Jurkat, Clone E6-1 (cell line): ENCODE measurements at regions not wholly inside any gene's neighbourhood (a gene's known extent, or its start where the extent isn't known, plus 50 kb on each side); places are given as distances from the start of the nearest gene placed in this dataset.
"Not testable (repeated sequence)": the region's sequence is repeated elsewhere in the genome, so short reads cannot be mapped to it uniquely, and the experiment has no call there.

ENCODE experiments used
- DNase-seq: peaks from one replicate; pipeline ENCODE4 v3.0.0-alpha.2; 2011; ENCODE audit warnings: low read depth, low spot score
- H3K4me3 ChIP-seq: 2 replicates; pipeline ENCODE4 v1.5.1; 2011; ENCODE audit warnings: mild to moderate bottlenecking, low read length, control low read depth, moderate library complexity

DNA sequence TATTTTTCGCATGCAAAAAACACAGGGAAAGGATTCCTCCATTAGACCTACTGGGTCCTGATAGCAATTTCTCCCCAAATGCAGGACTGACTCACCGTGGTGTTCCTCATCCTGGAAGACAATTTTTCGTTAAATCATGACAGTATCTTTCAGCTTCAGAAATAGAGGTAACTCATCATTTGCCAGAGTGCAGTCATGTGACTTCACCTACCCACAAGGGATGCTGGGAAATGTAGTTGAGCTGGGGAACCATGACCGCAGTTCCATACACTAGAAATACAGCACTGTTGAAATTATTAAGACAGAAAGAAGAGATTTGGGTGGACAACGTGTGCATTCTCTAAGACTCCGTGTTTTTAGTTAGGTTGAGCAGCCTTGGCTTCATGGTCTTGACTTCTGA lies 269.5 kb upstream of the USP9Y start:
- H3K4me3 ChIP-seq, result no peak overlapping the region
- DNase-seq, result peak; percentile 1

GRCh38 chrY:12438823-12439222 lies 262.2 kb upstream of the USP9Y start:
- not testable (repeated sequence) for DNase-seq, H3K4me3 ChIP-seq

- H3K4me3 ChIP-seq, result no peak overlapping the region
- no peak for DNase-seq
These were observed 256.8 kb upstream of the USP9Y start for GRCh38 chrY:12444200-12444599.

- DNase-seq, H3K4me3 ChIP-seq: not testable (repeated sequence)
These were observed 254.4 kb upstream of the USP9Y start for GRCh38 chrY:12446486-12447265.

GRCh38 chrY:12448561-12448960 lies 252.5 kb upstream of the USP9Y start:
- DNase-seq, H3K4me3 ChIP-seq: not testable (repeated sequence)

- H3K4me3 ChIP-seq, DNase-seq: not testable (repeated sequence)
These were observed 247.7 kb upstream of the USP9Y start for GRCh38 chrY:12453318-12453717.

- no peak overlapping the region for H3K4me3 ChIP-seq
- DNase-seq, result no peak
These were observed 241.1 kb upstream of the USP9Y start for GRCh38 chrY:12459965-12460364.

GRCh38 chrY:12464155-12464554 lies 236.9 kb upstream of the USP9Y start:
- no peak for DNase-seq
- no peak overlapping the region for H3K4me3 ChIP-seq

DNA sequence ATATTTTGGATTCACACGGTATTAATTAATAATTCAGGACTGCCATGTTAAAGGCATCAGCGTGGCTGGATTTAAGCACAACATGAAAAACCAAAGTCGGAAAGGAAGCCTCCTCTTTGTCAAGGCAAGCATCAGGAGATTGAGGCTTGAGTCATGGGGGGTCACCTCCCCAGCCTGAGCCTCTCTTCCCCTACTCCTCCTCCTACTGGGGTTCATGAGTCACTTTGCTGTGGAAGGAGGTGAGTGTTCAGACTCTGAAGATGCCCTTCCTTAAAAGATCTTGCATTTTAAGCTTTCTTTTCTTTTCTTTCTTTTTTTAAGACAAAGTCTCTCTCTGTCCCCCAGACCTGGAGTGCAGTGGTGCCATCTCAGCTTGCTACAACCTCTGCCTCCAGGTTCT lies 235.3 kb upstream of the USP9Y start:
- no peak for DNase-seq
- no peak overlapping the region for H3K4me3 ChIP-seq

GRCh38 chrY:12469081-12469480 lies 231.9 kb upstream of the USP9Y start:
- no peak overlapping the region for H3K4me3 ChIP-seq
- DNase-seq, result no peak

GRCh38 chrY:12474472-12474871 lies 226.6 kb upstream of the USP9Y start:
- DNase-seq, result no peak
- H3K4me3 ChIP-seq, result no peak overlapping the region

DNA sequence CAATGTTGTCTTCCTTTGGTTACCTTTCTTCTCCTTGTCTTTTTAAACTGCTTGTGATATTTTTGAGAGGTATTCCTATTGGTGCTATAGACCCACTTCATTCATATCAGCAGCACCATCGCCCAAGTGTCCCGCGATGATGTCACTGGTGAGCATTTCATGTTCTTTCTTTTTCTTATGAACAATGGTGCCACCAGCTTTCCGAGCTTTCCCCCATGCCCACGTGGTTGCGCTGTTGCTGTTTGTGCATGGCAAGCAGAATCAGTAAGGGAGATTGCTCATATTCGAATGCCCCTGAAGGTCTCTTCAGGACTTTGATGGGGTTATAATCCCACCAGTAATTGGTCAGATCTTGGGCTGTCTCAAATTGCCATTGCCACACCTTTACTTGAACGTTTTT lies 221.6 kb upstream of the USP9Y start:
- H3K4me3 ChIP-seq, result no peak overlapping the region
- DNase-seq, result no peak

- H3K4me3 ChIP-seq, result no peak overlapping the region
- DNase-seq, result no peak
These were observed 217.6 kb upstream of the USP9Y start for GRCh38 chrY:12483394-12483793.

GRCh38 chrY:12490558-12491209 lies 210.3 kb upstream of the USP9Y start:
- DNase-seq, result no peak
- no peak overlapping the region for H3K4me3 ChIP-seq

DNA sequence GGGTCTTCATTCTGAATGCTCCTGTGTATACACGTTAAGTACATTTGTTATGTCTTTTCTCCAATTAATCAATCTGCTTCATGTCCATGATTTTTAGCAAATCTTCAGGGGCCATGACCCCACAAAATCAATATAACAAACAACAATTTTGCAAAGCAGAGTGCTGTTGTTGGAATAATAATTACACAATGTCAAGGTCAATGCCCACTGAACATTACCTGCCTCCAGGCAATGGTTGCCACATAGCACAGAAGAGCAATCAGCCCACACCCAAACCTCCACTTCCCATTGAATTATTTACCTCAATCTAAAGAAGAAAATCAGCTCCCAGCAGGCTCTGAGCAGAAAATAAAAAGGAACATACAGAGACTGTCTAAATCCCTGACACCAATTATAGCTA lies 208.8 kb upstream of the USP9Y start:
- no peak overlapping the region for H3K4me3 ChIP-seq
- DNase-seq, result no peak

- no peak for DNase-seq
- no peak overlapping the region for H3K4me3 ChIP-seq
These were observed 205.0 kb upstream of the USP9Y start for GRCh38 chrY:12496007-12496406.

DNA sequence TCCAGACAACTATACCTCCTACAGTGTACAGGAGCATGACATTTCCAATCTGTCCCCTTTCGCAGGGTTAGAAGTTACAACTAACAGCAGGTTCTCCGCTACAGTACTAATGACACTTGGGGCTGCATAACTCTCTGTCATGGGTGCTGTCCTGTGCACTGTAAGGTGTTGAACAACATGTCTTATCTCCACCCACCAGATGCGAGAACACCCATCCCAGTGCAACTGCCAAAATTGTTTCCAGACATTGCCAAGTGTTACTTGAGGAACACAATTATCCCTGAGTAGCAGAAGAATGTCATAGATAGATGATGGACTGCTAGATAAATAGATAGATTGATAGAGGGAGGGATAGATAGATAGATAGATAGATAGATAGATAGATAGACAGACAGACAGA lies 200.9 kb upstream of the USP9Y start:
- no peak overlapping the region for H3K4me3 ChIP-seq
- no peak for DNase-seq

DNA sequence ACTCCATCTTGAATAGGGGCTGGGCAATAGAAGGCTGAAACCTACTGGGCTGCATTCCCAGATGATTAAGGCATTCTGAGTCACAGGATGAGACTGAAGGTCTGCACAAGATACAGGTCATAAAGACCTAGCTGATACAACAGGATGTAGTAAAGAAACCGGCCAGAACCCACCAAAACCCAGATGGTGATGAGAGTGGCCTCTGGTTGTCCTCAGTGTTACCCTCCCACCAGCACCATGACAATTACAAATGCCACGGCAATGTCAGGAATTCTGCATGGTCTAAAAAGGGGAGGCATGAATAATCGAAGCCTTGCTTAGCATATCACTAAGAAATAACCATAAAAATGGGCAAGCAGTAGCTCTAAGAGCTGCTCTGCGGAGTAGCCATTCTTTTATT lies 197.0 kb upstream of the USP9Y start:
- not testable (repeated sequence) for DNase-seq, H3K4me3 ChIP-seq

DNA sequence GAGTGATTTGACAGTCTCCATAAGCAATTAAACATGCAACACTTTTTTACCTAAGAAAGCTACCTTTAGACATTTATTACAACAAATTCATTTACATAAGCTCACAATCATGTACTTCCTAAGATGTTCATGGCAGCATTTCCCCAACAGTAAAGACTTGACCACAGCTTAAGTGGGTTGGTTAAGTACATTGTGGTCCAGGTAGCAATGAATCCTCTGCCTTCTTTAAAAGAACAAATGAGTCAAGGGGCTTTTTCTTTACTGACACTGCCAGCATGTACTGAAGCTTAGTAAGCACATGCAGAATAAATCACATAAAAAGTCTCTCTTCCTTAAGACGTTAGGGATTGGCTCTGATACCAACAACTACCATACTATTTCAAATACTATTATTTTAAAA lies 183.7 kb upstream of the USP9Y start:
- H3K4me3 ChIP-seq, result no peak overlapping the region
- no peak for DNase-seq

GRCh38 chrY:12525206-12525605 lies 175.8 kb upstream of the USP9Y start:
- H3K4me3 ChIP-seq, result no peak overlapping the region
- no peak for DNase-seq
